WERI-Rb-1 (cell line): ENCODE measurements at regions not wholly inside any gene's neighbourhood (a gene's known extent, or its start where the extent isn't known, plus 50 kb on each side); places are given as distances from the start of the nearest gene placed in this dataset.

Experiments
- DNase-seq: peaks from one replicate; pipeline ENCODE4 v3.0.0-alpha.2; 2020
- H3K27ac ChIP-seq: fragments of 250-450 bp; sonication (Bioruptor Pico); 2 replicates; pipeline ENCODE4 v1.5.1; 2020; ENCODE audit warnings: mild to moderate bottlenecking, moderate library complexity
- H3K27me3 ChIP-seq: fragments of 250-450 bp; sonication (Bioruptor Pico); 2 replicates; pipeline ENCODE4 v1.5.1; 2021; ENCODE audit warnings: mild to moderate bottlenecking, low read depth, moderate library complexity; ENCODE audit not compliant: insufficient read depth, severe bottlenecking
- H3K36me3 ChIP-seq: fragments of 250-450 bp; sonication (Bioruptor Pico); 2 replicates; pipeline ENCODE4 v1.5.1; 2020; ENCODE audit warnings: mild to moderate bottlenecking, moderate library complexity
- H3K4me3 ChIP-seq: 2 replicates; pipeline ENCODE4 v1.5.1; 2011; ENCODE audit warnings: low read depth, mild to moderate bottlenecking, control low read depth, low read length
- H3K9me3 ChIP-seq: fragments of 250-450 bp; sonication (Bioruptor Pico); 2 replicates; pipeline ENCODE4 v1.5.1; 2021; ENCODE audit warnings: mild to moderate bottlenecking, moderate library complexity; ENCODE audit not compliant: severe bottlenecking
- TF ChIP-seq, protein P1 (sequence below): IDR thresholded peaks from 2 replicates; pipeline ENCODE4 v1.5.1; 2011; ENCODE audit warnings: low read depth, mild to moderate bottlenecking, control low read depth, inconsistent platforms, low read length

DNA sequence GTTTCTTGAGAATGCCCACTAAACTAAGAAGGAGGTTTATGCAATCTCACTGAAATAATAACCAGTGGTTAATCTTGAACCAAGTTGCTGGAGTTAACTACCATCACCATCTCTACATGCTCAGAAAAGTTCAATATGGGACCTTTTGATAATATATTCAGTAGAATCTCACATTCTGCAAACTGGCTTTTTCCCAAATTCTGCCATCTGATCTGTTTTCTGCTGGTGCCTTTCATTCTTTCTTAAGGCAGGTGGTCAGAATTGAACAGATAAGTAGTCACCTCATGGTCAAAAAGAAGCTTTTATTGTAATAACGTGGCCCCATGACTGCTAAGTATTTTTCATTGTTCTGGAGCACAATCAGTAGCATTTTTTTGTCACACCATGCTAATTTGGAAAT, 229.0 kb upstream of the GK2 start:
- DNase-seq: no peak
- TF ChIP-seq, protein P1, sequence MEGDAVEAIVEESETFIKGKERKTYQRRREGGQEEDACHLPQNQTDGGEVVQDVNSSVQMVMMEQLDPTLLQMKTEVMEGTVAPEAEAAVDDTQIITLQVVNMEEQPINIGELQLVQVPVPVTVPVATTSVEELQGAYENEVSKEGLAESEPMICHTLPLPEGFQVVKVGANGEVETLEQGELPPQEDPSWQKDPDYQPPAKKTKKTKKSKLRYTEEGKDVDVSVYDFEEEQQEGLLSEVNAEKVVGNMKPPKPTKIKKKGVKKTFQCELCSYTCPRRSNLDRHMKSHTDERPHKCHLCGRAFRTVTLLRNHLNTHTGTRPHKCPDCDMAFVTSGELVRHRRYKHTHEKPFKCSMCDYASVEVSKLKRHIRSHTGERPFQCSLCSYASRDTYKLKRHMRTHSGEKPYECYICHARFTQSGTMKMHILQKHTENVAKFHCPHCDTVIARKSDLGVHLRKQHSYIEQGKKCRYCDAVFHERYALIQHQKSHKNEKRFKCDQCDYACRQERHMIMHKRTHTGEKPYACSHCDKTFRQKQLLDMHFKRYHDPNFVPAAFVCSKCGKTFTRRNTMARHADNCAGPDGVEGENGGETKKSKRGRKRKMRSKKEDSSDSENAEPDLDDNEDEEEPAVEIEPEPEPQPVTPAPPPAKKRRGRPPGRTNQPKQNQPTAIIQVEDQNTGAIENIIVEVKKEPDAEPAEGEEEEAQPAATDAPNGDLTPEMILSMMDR: no peak
- no peak overlapping the region for H3K27ac ChIP-seq
- H3K27me3 ChIP-seq: no peaks in the 10 kb centered on the region
- no peaks in the 10 kb centered on the region for H3K36me3 ChIP-seq
- H3K9me3 ChIP-seq: no peaks in the 10 kb centered on the region
- no peak overlapping the region for H3K4me3 ChIP-seq

DNA sequence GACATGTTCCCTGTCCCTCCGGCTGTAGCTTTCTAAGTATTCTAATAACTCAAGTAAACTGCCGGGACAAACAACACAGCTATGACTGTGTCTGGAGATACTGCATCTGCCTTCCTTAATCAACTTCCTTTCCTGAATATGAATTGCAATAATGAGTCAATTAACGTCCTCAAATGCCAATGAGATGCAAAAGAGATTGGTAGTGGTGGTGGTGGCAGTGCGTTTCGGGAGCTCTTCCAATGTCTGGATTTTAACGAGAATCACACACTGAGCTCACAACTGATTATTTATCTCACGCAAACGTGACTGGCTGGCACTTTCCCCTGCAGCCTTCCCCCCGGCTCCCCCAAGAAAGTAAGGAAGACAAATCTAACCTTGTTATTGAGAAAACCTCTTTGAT, 226.1 kb upstream of the GK2 start:
- DNase-seq: no peak
- Histone ChIP-seq H3K36me3 (no peaks in the 10 kb centered on the region), H3K9me3 (no peaks in the 10 kb centered on the region), H3K4me3 (no peak overlapping the region), H3K27ac (no peak overlapping the region), H3K27me3 (no peaks in the 10 kb centered on the region)
- TF ChIP-seq, protein P1: no peak

DNA sequence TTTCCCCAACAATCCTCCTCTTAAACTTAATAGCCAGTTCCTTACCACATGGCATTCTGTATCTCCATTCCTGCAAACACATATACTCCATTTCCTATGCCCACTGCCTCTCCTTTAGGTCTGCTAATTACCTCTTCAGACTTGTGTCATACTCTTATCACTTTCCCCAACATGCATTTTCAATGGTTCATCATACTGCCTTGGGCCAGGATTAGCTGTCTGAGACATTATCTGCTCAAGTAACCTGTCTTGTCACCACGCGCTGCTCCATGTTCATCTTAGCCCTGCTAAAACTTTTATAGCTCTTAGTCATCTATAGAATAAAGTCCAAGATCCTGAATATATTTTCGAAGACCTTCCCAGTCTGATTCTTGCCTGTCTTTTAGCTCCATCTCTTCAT, 224.1 kb upstream of the GK2 start:
- Histone ChIP-seq H3K9me3 (no peaks in the 10 kb centered on the region), H3K27ac (no peak overlapping the region), H3K4me3 (no peak overlapping the region), H3K27me3 (no peaks in the 10 kb centered on the region), H3K36me3 (no peaks in the 10 kb centered on the region)
- TF ChIP-seq, protein P1: no peak
- no peak for DNase-seq

DNA sequence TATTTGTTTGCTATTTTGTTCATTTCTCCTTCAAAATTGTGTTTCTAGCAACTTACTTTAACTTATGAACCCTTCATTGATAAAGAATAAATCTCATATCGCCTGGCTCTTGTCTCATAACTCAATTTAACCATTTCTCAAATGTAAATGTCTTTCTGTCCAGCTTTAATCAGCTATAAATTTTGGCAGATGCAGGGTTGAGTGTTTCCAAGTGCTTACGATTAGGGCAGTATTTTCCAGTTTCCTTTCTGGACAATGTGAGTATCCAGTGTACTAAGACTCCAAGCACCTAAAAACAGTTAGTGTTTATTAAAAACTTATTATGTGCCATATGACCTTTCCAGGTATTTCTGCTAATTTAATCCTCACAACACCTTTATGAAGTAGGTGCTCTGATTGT, 218.6 kb upstream of the GK2 start:
- Histone ChIP-seq H3K36me3 (no peaks in the 10 kb centered on the region), H3K27ac (no peak overlapping the region), H3K9me3 (no peaks in the 10 kb centered on the region), H3K27me3 (no peaks in the 10 kb centered on the region), H3K4me3 (no peak overlapping the region)
- TF ChIP-seq, protein P1: no peak
- no peak for DNase-seq

DNA sequence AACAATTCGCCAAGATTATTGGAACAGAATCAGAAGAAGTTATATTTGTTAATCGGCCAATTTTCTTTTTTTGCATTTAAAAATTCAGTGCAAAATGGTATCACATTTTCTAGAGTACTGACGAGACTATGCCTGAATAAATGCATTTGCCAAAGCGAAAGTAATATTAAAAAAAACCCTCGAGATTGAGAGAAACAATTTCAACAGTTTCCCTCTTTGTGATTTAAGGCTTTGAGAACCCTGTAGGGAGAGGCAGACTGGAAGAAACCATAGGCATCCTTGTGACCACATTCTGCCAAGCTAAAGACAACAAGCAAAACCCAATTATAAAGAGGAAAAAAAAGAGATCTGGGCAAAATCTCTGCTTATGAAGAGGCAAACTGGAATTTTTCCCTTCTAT, 218.1 kb upstream of the GK2 start:
- DNase-seq: no peak
- Histone ChIP-seq H3K36me3 (no peaks in the 10 kb centered on the region), H3K27ac (no peak overlapping the region), H3K9me3 (no peaks in the 10 kb centered on the region), H3K27me3 (no peaks in the 10 kb centered on the region), H3K4me3 (no peak overlapping the region)
- TF ChIP-seq, protein P1: no peak

DNA sequence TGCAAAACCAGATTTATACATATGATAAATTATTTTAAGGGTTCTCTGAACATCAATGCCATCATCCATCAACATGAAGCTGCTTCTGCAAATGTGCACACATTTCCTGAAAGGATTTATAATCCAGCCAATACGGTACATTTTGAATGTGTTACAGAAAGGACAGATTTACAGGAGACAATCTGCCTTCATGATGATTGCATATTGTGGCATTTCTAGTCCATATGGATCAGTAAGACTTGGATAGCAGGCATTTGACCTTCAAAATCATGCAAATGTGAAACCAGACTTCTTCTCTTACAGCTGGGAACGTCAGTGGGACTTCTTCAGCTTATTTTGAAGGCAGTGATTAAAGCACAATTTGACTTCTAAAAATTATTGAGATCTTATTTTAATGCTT, 217.3 kb upstream of the GK2 start:
- Histone ChIP-seq H3K4me3 (no peak overlapping the region), H3K27me3 (no peaks in the 10 kb centered on the region), H3K27ac (no peak overlapping the region), H3K9me3 (no peaks in the 10 kb centered on the region), H3K36me3 (no peaks in the 10 kb centered on the region)
- no peak for DNase-seq
- TF ChIP-seq, protein P1: no peak
